ENCODE measurements at regions not wholly inside any gene's neighbourhood (a gene's known extent, or its start where the extent isn't known, plus 50 kb on each side); places are given as distances from the start of the nearest gene placed in this dataset.

GRCh38 chr11:127075758-127076157 is 75.2 kb upstream of the KIRREL3 start:
- DNase-seq = no peak

GRCh38 chr11:127074151-127074761 is 73.7 kb upstream of the KIRREL3 start:
- DNase-seq = no peak

GRCh38 chr11:127073621-127074020 is 73.1 kb upstream of the KIRREL3 start:
- no peak for DNase-seq

GRCh38 chr11:127071606-127072005 is 71.0 kb upstream of the KIRREL3 start:
- no peak for DNase-seq

- DNase-seq = no peak
These were observed 70.2 kb upstream of the KIRREL3 start for GRCh38 chr11:127070808-127071207.

- DNase-seq = no peak
These were observed 66.0 kb upstream of the KIRREL3 start for GRCh38 chr11:127066401-127067090.

GRCh38 chr11:127063241-127063640 is 62.7 kb upstream of the KIRREL3 start:
- no peak for DNase-seq

GRCh38 chr11:127061947-127062346 is 61.4 kb upstream of the KIRREL3 start:
- no peak for DNase-seq

GRCh38 chr11:127059750-127060149 is 59.2 kb upstream of the KIRREL3 start:
- DNase-seq = no peak

- no peak for DNase-seq
These were observed 58.7 kb upstream of the KIRREL3 start for GRCh38 chr11:127059286-127059685.

- no peak for DNase-seq
These were observed 58.0 kb upstream of the KIRREL3 start for GRCh38 chr11:127058524-127058923.

GRCh38 chr11:127057126-127057525 is 56.6 kb upstream of the KIRREL3 start:
- DNase-seq = no peak

- DNase-seq = no peak
These were observed 55.9 kb upstream of the KIRREL3 start for GRCh38 chr11:127056338-127056971.

- DNase-seq = no peak
These were observed 54.7 kb upstream of the KIRREL3 start for GRCh38 chr11:127055236-127055635.

- DNase-seq = no peak
These were observed 53.6 kb upstream of the KIRREL3 start for GRCh38 chr11:127054153-127054552.

GRCh38 chr11:127052404-127052803 is 51.8 kb upstream of the KIRREL3 start:
- no peak for DNase-seq

Measured in activated CD4-positive, CD25-positive, alpha-beta regulatory T cell treated with anti-CD3 and anti-CD28 coated beads, Interleukin-2, amount 50 U/mL, for 72 hours (primary cell).